Mesodermal cell (in vitro differentiated cells): ENCODE measurements at regions not wholly inside any gene's neighbourhood (a gene's known extent, or its start where the extent isn't known, plus 50 kb on each side); places are given as distances from the start of the nearest gene placed in this dataset.
A peak's percentile ranks its signal among the peaks of the same experiment; 100 is the strongest.
"Not testable (repeated sequence)": the region's sequence is repeated elsewhere in the genome, so short reads cannot be mapped to it uniquely, and the experiment has no call there.

Experiments
- H3K27ac ChIP-seq: 2 replicates; pipeline ENCODE4 v1.7.0; 2013; ENCODE audit warnings: mild to moderate bottlenecking, low read depth, low read length, moderate library complexity; ENCODE audit not compliant: severe bottlenecking
- H3K36me3 ChIP-seq: 2 replicates; pipeline ENCODE4 v1.7.1; 2013; ENCODE audit warnings: mild to moderate bottlenecking, low read length, moderate library complexity; ENCODE audit not compliant: control insufficient read depth, insufficient read depth
- H3K4me1 ChIP-seq: one replicate; pipeline ENCODE4 v1.7.1; 2013; ENCODE audit warnings: mild to moderate bottlenecking, low read length; ENCODE audit not compliant: insufficient read depth, control insufficient read depth, poor library complexity, severe bottlenecking
- H3K4me3 ChIP-seq: 2 replicates; pipeline ENCODE4 v1.7.0; 2013; ENCODE audit warnings: low read length, control low read depth, mild to moderate bottlenecking; ENCODE audit not compliant: insufficient read depth, poor library complexity, severe bottlenecking; ENCODE audit errors: extremely low read depth
- H3K9me3 ChIP-seq: 2 replicates; pipeline ENCODE4 v1.7.1; 2013; ENCODE audit warnings: mild to moderate bottlenecking, low read length, moderate library complexity; ENCODE audit not compliant: control insufficient read depth
- WGBS, 2 experiments: methylation state at CpG; one replicate each; pipeline ENCODE4 v1.1.5; 2013; ENCODE audit warnings: missing lambda C conversion rate in 2 of 2; ENCODE audit not compliant: insufficient coverage in 2 of 2; 5-methylcytosine and 5-hydroxymethylcytosine counted together

DNA sequence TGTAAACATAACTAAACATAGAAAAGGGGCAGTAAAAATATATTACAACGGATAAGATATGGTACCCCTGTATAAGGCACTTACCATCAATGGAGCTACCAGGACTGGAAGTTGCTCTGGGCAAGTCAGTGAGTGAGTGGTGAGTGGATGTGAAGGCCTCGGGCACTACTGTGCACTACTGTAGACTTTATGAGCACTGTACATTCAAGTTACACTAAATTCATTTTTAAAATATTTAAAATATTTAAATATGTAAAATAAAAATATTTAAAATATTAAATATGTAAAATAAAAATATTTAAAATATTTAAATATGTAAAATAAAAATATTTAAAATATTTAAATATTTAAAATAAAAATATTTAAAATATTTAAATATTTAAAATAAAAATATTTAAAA is 73.6 kb downstream of the KLF15 start:
- not testable (repeated sequence) for H3K9me3 ChIP-seq, H3K4me3 ChIP-seq, H3K36me3 ChIP-seq, H3K4me1 ChIP-seq, H3K27ac ChIP-seq
- 100% methylated on average over 1 of the region's 2 CpGs; no CpG with 5 or more reads in 1 of the 2 experiments for WGBS, 2 experiments

DNA sequence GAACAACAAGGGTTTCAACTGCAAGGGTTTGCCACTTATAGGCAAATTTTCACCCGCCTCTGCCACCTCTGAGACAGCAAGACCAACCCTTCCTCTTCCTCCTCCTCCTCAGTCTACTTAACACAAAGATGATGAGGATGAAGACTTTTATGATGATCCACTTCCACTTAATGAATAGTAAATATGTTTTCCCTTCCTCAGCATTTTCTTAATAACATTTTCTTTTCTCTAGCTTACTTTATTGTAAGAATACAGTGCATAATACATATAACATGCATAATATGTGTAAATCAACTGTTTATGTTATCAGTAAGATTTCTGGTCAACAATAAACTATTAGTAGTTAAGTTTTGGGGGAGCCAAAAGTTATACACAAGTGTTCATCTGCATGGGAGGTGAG is 77.4 kb downstream of the KLF15 start:
- no peaks in the 10 kb centered on the region for H3K36me3 ChIP-seq
- H3K27ac ChIP-seq, result no peak overlapping the region
- peaks cover 6% of the 10 kb centered on the region for H3K4me1 ChIP-seq
- no peaks in the 10 kb centered on the region for H3K9me3 ChIP-seq
- H3K4me3 ChIP-seq, result no peak overlapping the region
- no CpG with 5 or more reads among the region's 1 CpG for WGBS, 2 experiments

- WGBS, 2 experiments, result 81 to 89% methylated on average over 5 to 6 of the region's 8 CpGs
- Histone ChIP-seq H3K9me3 (no peaks in the 10 kb centered on the region), H3K27ac (no peak overlapping the region), H3K4me3 (no peak overlapping the region), H3K4me1 (no peaks in the 10 kb centered on the region), H3K36me3 (no peaks in the 10 kb centered on the region)
Measured at GRCh38 chr3:126277629-126278378, 79.4 kb downstream of the KLF15 start.

- no peaks in the 10 kb centered on the region for H3K36me3 ChIP-seq
- no peaks in the 10 kb centered on the region for H3K9me3 ChIP-seq
- no CpG with 5 or more reads among the region's 2 CpGs for WGBS, 2 experiments
- H3K4me1 ChIP-seq, result no peaks in the 10 kb centered on the region
- H3K4me3 ChIP-seq, result no peak overlapping the region
- no peak overlapping the region for H3K27ac ChIP-seq
Measured at GRCh38 chr3:126275620-126275904, 81.6 kb downstream of the KLF15 start.

GRCh38 chr3:126274735-126275619 is 82.2 kb downstream of the KLF15 start:
- whole genome bisulfite sequencing, 2 experiments, result 91 to 92% methylated on average over 8 to 9 of the region's 10 CpGs
- H3K36me3 ChIP-seq, result no peaks in the 10 kb centered on the region
- H3K4me1 ChIP-seq, result peaks cover 5% of the 10 kb centered on the region
- no peak overlapping the region for H3K4me3 ChIP-seq
- no peak overlapping the region for H3K27ac ChIP-seq
- no peaks in the 10 kb centered on the region for H3K9me3 ChIP-seq

GRCh38 chr3:126270145-126270811 is 86.9 kb downstream of the KLF15 start:
- 100% methylated on average over 1 to 2 of the region's 9 CpGs for WGBS, 2 experiments
- Histone ChIP-seq H3K9me3 (no peaks in the 10 kb centered on the region), H3K27ac (no peak overlapping the region)

DNA sequence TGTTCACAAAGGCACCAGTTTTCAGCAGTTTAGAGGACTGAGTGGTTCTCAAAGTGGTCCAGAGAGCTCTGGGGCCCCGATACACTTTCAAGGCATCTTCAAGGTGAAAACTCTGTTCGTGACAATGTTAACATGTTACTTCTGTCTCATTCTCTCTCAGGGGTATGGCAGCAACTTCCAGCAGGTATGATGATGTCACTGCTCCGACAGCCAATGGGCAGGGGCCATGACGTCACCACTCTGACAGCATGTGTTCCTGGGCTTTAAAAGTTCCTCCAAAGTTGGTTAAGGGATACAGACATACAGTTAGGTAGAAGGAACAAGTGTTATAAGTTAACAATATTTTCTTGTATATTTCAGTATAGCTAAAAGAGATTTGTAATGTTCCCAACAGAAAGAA is 87.9 kb downstream of the KLF15 start:
- 79 to 88% methylated on average over 3 to 4 of the region's 4 CpGs for WGBS, 2 experiments
- H3K27ac ChIP-seq, result no peak overlapping the region
- H3K9me3 ChIP-seq, result no peaks in the 10 kb centered on the region
- H3K4me3 ChIP-seq, result no peak overlapping the region
- peaks cover 17% of the 10 kb centered on the region for H3K4me1 ChIP-seq
- no peaks in the 10 kb centered on the region for H3K36me3 ChIP-seq

More at GRCh38 chr3:126270145-126270811, 86.9 kb downstream of the KLF15 start:
- H3K36me3 ChIP-seq, result no peaks in the 10 kb centered on the region
- no peak overlapping the region for H3K4me3 ChIP-seq
- peaks cover 11% of the 10 kb centered on the region for H3K4me1 ChIP-seq

DNA sequence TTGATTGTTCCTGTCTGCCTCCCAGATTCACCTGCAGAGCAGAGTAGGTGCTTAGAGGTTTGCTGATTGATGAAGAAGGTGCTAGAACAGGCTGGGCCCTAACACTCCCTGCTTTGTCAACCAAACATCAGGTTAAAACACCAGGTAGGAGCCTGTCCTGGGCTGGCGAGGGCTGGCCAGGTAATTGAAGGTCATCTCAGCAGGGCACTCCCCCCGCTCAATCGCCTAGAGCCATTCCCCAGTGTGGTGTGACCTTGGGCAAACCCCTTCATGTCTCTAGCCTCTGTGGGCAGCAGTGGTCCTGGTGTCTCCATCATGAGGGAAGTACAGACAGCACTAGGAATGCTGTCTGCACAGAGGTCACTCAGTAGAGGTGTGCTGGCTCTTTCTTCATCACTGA is 88.3 kb downstream of the KLF15 start:
- WGBS, 2 experiments, result 84 to 94% methylated on average over 3 of the region's 3 CpGs

GRCh38 chr3:126267976-126268615 is 87.7 kb upstream of the ALDH1L1 start:
- H3K4me1 ChIP-seq, result peaks cover 21% of the 10 kb centered on the region
- 71 to 73% methylated on average over 12 to 15 of the region's 15 CpGs for WGBS, 2 experiments
- H3K9me3 ChIP-seq, result no peaks in the 10 kb centered on the region
- H3K27ac ChIP-seq, result peak overlapping the region; percentile 98
- H3K36me3 ChIP-seq, result no peaks in the 10 kb centered on the region
- H3K4me3 ChIP-seq, result peak overlapping the region; percentile 26

More for the DNA sequence above, 88.3 kb downstream of the KLF15 start:
- H3K4me1 ChIP-seq, result peaks cover 21% of the 10 kb centered on the region
- no peak overlapping the region for H3K27ac ChIP-seq
- no peaks in the 10 kb centered on the region for H3K9me3 ChIP-seq
- no peaks in the 10 kb centered on the region for H3K36me3 ChIP-seq
- H3K4me3 ChIP-seq, result no peak overlapping the region

DNA sequence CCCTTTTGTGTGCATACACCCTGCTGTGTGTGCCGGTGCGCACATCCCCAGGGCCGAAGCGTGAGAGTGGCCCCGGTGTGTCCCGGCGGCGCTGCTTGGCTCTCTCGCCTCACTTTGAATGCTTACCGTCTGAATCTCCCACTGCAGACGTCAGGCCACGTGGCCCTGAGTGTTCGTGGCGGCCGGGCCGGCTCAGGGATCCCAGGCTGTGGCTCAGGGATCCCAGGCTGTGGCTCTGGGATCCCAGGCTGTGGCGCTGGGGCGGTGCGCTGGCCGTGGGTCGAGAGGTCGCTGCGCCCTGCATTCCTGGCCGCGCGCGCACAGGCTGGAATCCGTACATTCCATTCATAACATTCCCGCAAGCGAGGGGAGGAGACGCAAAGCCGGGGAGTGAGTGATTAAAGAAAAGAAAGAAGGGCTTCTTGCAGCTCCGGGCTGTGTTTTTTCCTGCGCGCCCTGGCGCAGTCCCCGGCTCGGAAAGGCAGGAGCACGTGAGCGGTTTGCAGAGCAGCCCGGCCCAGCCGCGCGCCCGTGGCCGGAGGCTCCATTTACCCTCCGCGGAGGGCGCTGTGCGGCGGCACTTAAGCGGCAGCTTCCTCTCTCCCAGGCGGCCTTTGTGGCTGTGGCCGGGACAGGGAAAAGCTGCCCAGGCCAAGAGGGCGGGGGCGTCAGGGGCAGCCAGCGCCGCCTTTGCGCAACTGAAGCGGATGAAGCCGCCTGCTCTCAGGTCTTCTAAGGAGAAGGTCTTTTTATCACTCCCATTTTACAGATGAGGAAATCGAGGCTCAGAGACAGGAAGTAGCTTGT is 87.0 kb upstream of the ALDH1L1 start:
- WGBS, 2 experiments, result 10 to 11% methylated on average over 32 to 35 of the region's 62 CpGs
- peak overlapping the region; percentile 98 for H3K27ac ChIP-seq
- peaks cover 21% of the 10 kb centered on the region for H3K4me1 ChIP-seq
- H3K9me3 ChIP-seq, result peaks cover under 1% of the 10 kb centered on the region
- no peaks in the 10 kb centered on the region for H3K36me3 ChIP-seq
- peak overlapping the region; percentile 26 for H3K4me3 ChIP-seq
